GM12878 (cell line): ENCODE measurements at regions not wholly inside any gene's neighbourhood (a gene's known extent, or its start where the extent isn't known, plus 50 kb on each side); places are given as distances from the start of the nearest gene placed in this dataset.

ENCODE experiments used
- ATAC-seq: fragments of 200-7000 bp; cut with Tn5 transposase; 3 replicates; pipeline ENCODE4 v1.9.1; 2020; ENCODE audit warnings: mild to moderate bottlenecking, moderate library complexity
- BruUV-seq: library from RNA; stranded (reverse); fragments of 400-500 nt; replicated peaks from 2 replicates; lab custom pipeline; 2021; lab: Mats Ljungman, UMichigan
- CTCF ChIA-PET: fragments of 300-600 bp; sonication (Branson Sonifier 250); formaldehyde crosslinking; extraction: SDS; loops from one replicate; lab custom pipeline; 2021; ENCODE audit warnings: inconsistent platforms; lab: Yijun Ruan, JAX
- POLR2A ChIA-PET: fragments of 350-600 bp; formaldehyde crosslinking; extraction: SDS; loops from one replicate; lab custom pipeline; 2021; ENCODE audit warnings: inconsistent platforms; lab: Charles Lee
- RAD21 ChIA-PET: fragments of 300-600 bp; sonication (Branson Sonifier 250); formaldehyde crosslinking; loops from one replicate; lab custom pipeline; 2023; ENCODE audit warnings: antibody characterized with exemption; ENCODE audit not compliant: unreplicated experiment; lab: Charles Lee
- SMC1A ChIA-PET: fragments of 300-600 bp; sonication (Branson Sonifier 250); formaldehyde crosslinking; loops from one replicate; lab custom pipeline; 2023; ENCODE audit not compliant: unreplicated experiment, uncharacterized antibody; lab: Charles Lee
- DNase-seq: peaks from one replicate; pipeline ENCODE4 v3.0.0-alpha.2; 2011; ENCODE audit warnings: low read depth, low spot score
- FAIRE-seq: peaks from 3 replicates; lab custom pipeline; 2011; peaks lifted over from hg19 to GRCh38; lab: Jason Lieb, UNC
- H2AFZ ChIP-seq: 2 replicates; pipeline ENCODE4 v1.6.0; 2011; ENCODE audit warnings: low read depth, low read length, control low read depth; ENCODE audit not compliant: control insufficient read depth
- H3K27ac ChIP-seq: 2 replicates; pipeline ENCODE4 v1.5.1; 2011; ENCODE audit warnings: control low read depth; ENCODE audit not compliant: control insufficient read depth, insufficient read depth
- H3K27me3 ChIP-seq, 2 experiments: replicated peaks in 1 of 2; 2 replicates each; pipeline versions ENCODE4 v1.6.0 to v1.6.1; 2011; ENCODE audit warnings: low read length in 1 of 2; ENCODE audit not compliant: control insufficient read depth in 2 of 2, insufficient read depth in 2 of 2
- H3K36me3 ChIP-seq, 2 experiments: 2 replicates each; pipeline ENCODE4 v1.5.1; 2011; ENCODE audit warnings: low read length in 1 of 2; ENCODE audit not compliant: control insufficient read depth in 2 of 2, insufficient read depth in 2 of 2
- H3K4me1 ChIP-seq: 2 replicates; pipeline ENCODE4 v1.6.1; 2011; ENCODE audit warnings: mild to moderate bottlenecking, low read length, moderate library complexity, mixed read lengths; ENCODE audit not compliant: control insufficient read depth, insufficient read depth
- H3K4me2 ChIP-seq: 2 replicates; pipeline ENCODE4 v1.6.0; 2011; ENCODE audit warnings: control low read depth; ENCODE audit not compliant: control insufficient read depth, insufficient read depth
- H3K4me3 ChIP-seq: fragments of 200-600 bp; sonication (generic); 2 replicates; pipeline ENCODE4 v1.5.1; 2016
- H3K79me2 ChIP-seq: 2 replicates; pipeline ENCODE4 v1.6.0; 2011; ENCODE audit warnings: low read length; ENCODE audit not compliant: control insufficient read depth, insufficient read depth
- H3K9ac ChIP-seq: 2 replicates; pipeline ENCODE4 v1.8.0; 2011; ENCODE audit warnings: low read length, control low read depth, mixed read lengths; ENCODE audit not compliant: control insufficient read depth, insufficient read depth
- H3K9me3 ChIP-seq: replicated peaks from 3 replicates; pipeline ENCODE4 v1.5.1; 2011; ENCODE audit warnings: mild to moderate bottlenecking, low read length; ENCODE audit not compliant: control insufficient read depth, insufficient read depth
- H4K20me1 ChIP-seq: 2 replicates; pipeline ENCODE4 v1.6.0; 2011; ENCODE audit not compliant: control insufficient read depth, insufficient read depth
- CBFB ChIP-seq: IDR thresholded peaks from 2 replicates; pipeline ENCODE4 v1.6.1; 2016; ENCODE audit warnings: antibody characterized with exemption, low read depth
- EED ChIP-seq: sonication (generic); IDR thresholded peaks from 2 replicates; pipeline ENCODE4 v1.6.1; 2016; ENCODE audit warnings: antibody characterized with exemption, low read depth
- GABPA ChIP-seq: IDR thresholded peaks from 2 replicates; pipeline ENCODE4 v1.6.1; 2014; ENCODE audit warnings: antibody characterized with exemption, low read depth, mild to moderate bottlenecking, inconsistent platforms
- HCFC1 ChIP-seq: fragments of 150-350 bp; IDR thresholded peaks from 2 replicates; pipeline ENCODE4 v1.6.1; 2014; ENCODE audit warnings: low read length
- IKZF2 ChIP-seq, 2 experiments: fragments of 450-650 bp; IDR thresholded peaks; 2 replicates each; pipeline ENCODE4 v1.6.1; 2017; ENCODE audit warnings: mild to moderate bottlenecking in 2 of 2, moderate library complexity in 2 of 2
- NFIC ChIP-seq: IDR thresholded peaks from 2 replicates; pipeline ENCODE4 v1.6.1; 2012; ENCODE audit warnings: low read depth, mild to moderate bottlenecking, inconsistent platforms, low read length, moderate library complexity
- NFXL1 ChIP-seq: fragments of 450-650 bp; IDR thresholded peaks from 2 replicates; pipeline ENCODE4 v1.6.1; 2017; ENCODE audit warnings: antibody characterized with exemption, mild to moderate bottlenecking, borderline replicate concordance
- PML ChIP-seq: IDR thresholded peaks from 2 replicates; pipeline ENCODE4 v1.6.1; 2012; ENCODE audit warnings: low read length, inconsistent platforms
- POLR2A ChIP-seq: IDR thresholded peaks from 2 replicates; pipeline ENCODE4 v1.6.1; 2011; ENCODE audit warnings: low read depth, mild to moderate bottlenecking, low read length
- RAD21 ChIP-seq: IDR thresholded peaks from 2 replicates; pipeline ENCODE4 v1.6.1; 2011; ENCODE audit warnings: mild to moderate bottlenecking, low read depth, low read length, moderate library complexity; ENCODE audit not compliant: insufficient read depth
- RB1 ChIP-seq: fragments of 450-650 bp; formaldehyde crosslinking; IDR thresholded peaks from 2 replicates; pipeline ENCODE4 v1.6.1; 2017; ENCODE audit warnings: mild to moderate bottlenecking, borderline replicate concordance
- SIN3A ChIP-seq: IDR thresholded peaks from 2 replicates; pipeline ENCODE4 v1.6.1; 2012; ENCODE audit warnings: low read depth, low read length, improper control_type of control experiment
- SMAD1 ChIP-seq: fragments of 450-650 bp; IDR thresholded peaks from 2 replicates; pipeline ENCODE4 v1.6.1; 2018; ENCODE audit warnings: mild to moderate bottlenecking, low read depth; ENCODE audit not compliant: partially characterized antibody
- SMAD5 ChIP-seq: IDR thresholded peaks from 2 replicates; pipeline ENCODE4 v1.6.1; 2016; ENCODE audit warnings: antibody characterized with exemption, low read depth
- TCF3 ChIP-seq: IDR thresholded peaks from 2 replicates; pipeline ENCODE4 v1.6.1; 2012; ENCODE audit warnings: low read depth, mild to moderate bottlenecking, low read length, borderline replicate concordance; ENCODE audit not compliant: insufficient read depth
- TCF7 ChIP-seq: IDR thresholded peaks from 2 replicates; pipeline ENCODE4 v1.6.1; 2014; ENCODE audit warnings: antibody characterized with exemption, borderline replicate concordance
- USF1 ChIP-seq: IDR thresholded peaks from 2 replicates; pipeline ENCODE4 v1.6.1; 2011; ENCODE audit warnings: borderline replicate concordance, low read depth, mild to moderate bottlenecking, moderate library complexity, mixed read lengths, low read length; ENCODE audit not compliant: insufficient read depth; ENCODE audit errors: extremely low read length
- ZBED1 ChIP-seq: IDR thresholded peaks from 2 replicates; pipeline ENCODE4 v1.6.1; 2016; ENCODE audit warnings: borderline replicate concordance
- WGBS: methylation state at CpG from one replicate; pipeline ENCODE4 v1.1.6; 2016; ENCODE audit warnings: low lambda C conversion rate; ENCODE audit not compliant: insufficient replicate concordance, insufficient coverage; ENCODE audit errors: missing lambda C conversion rate; 5-methylcytosine and 5-hydroxymethylcytosine counted together
- in situ Hi-C: fragments of 300-500 bp; cut with MboI; formaldehyde crosslinking; loops from 9 replicates; pipeline ENCODE4 v1.14.3; 2018; ENCODE audit warnings: mixed read lengths
- intact Hi-C: fragments of 100-400 bp; cut with micrococcal nuclease; formaldehyde crosslinking; loops from one replicate; pipeline ENCODE4 v1.14.2; 2022; ENCODE audit not compliant: unreplicated experiment

GRCh38 chr5:64018966-64019365 lies 56.7 kb upstream of the HTR1A start:
- in situ Hi-C loops (no loop called here), intact Hi-C loops (no loop called here)
- ChIA-PET SMC1A (no interaction called here), POLR2A (no interaction called here)
- Histone ChIP-seq H3K4me2 (no peak overlapping the region), H3K79me2 (no peaks in the 10 kb centered on the region), H3K4me1 (no peaks in the 10 kb centered on the region), H2AFZ (no peak overlapping the region), H3K36me3 (no peaks in the 10 kb centered on the region), H3K27me3 (no peaks in the 10 kb centered on the region), H4K20me1 (no peaks in the 10 kb centered on the region)
- ATAC-seq: no peak
- DNase-seq: no peak
- TF ChIP-seq NFIC: no peak
- no peak for TF ChIP-seq CBFB
- TF ChIP-seq EED: no peak
- TF ChIP-seq IKZF2 (IDR thresholded peaks at IDR 0.05): no peak
- TF ChIP-seq SMAD1: no peak
- no peak for TF ChIP-seq GABPA
- TF ChIP-seq ZBED1: no peak
- TF ChIP-seq, all 136 proteins: peak for 0
- no peak overlapping the region for H3K9ac ChIP-seq
- no peak overlapping the region for H3K4me3 ChIP-seq
- CTCF ChIA-PET: no interaction called here
- FAIRE-seq: no peak
- no peaks in the 10 kb centered on the region for H3K9me3 ChIP-seq
- no TSS peak for BruUV-seq
- no peak overlapping the region for H3K27ac ChIP-seq
- WGBS: 0% methylated on average over 2 of the region's 2 CpGs
- RAD21 ChIA-PET: no interaction called here

- ChIA-PET RAD21 (no interaction called here), CTCF (no interaction called here), SMC1A (no interaction called here), POLR2A (no interaction called here)
- WGBS: 0% methylated on average over 1 of the region's 1 CpG
- no peak for ATAC-seq
- Histone ChIP-seq H3K4me2 (no peak overlapping the region), H4K20me1 (no peaks in the 10 kb centered on the region), H2AFZ (no peak overlapping the region), H3K27me3 (no peaks in the 10 kb centered on the region), H3K4me3 (no peak overlapping the region), H3K79me2 (no peaks in the 10 kb centered on the region), H3K9me3 (no peaks in the 10 kb centered on the region), H3K4me1 (no peaks in the 10 kb centered on the region), H3K36me3 (no peaks in the 10 kb centered on the region), H3K27ac (no peak overlapping the region), H3K9ac (no peak overlapping the region)
- intact Hi-C loops: no loop called here
- in situ Hi-C loops: no loop called here
- FAIRE-seq: no peak
- no peak for DNase-seq
- no TSS peak for BruUV-seq
- TF ChIP-seq RB1 (no peak), SIN3A (no peak), TCF7 (no peak), SMAD5 (no peak), USF1 (no peak), IKZF2 (IDR thresholded peaks at IDR 0.05) (no peak), POLR2A (no peak), NFXL1 (no peak), TCF3 (no peak), PML (no peak), HCFC1 (no peak), RAD21 (no peak)
These were observed 53.6 kb upstream of the HTR1A start for GRCh38 chr5:64015824-64016223.
